Esophagus muscularis mucosa (tissue), 4 donors: ENCODE measurements at regions not wholly inside any gene's neighbourhood (a gene's known extent, or its start where the extent isn't known, plus 50 kb on each side); places are given as distances from the start of the nearest gene placed in this dataset.

Experiments used
- CTCF ChIP-seq, 3 experiments: fragments of 200-600 bp in 2 of 3; fragments of 450-650 bp in 1 of 3; sonication (generic) in 2 of 3; IDR thresholded peaks; one replicate each; pipeline ENCODE4 v1.5.1; 2017 to 2019; ENCODE audit warnings: antibody characterized with exemption in 3 of 3, mild to moderate bottlenecking in 2 of 3, moderate library complexity in 1 of 3
- EP300 ChIP-seq: sonication (generic); formaldehyde crosslinking; IDR thresholded peaks from one replicate; pipeline ENCODE4 v1.6.1; 2017; ENCODE audit warnings: antibody characterized with exemption
- POLR2A ChIP-seq: fragments of 450-650 bp; IDR thresholded peaks from one replicate; pipeline ENCODE4 v1.6.1; 2017; ENCODE audit warnings: antibody characterized with exemption, moderate library complexity, mild to moderate bottlenecking, low read depth
- POLR2AphosphoS5 ChIP-seq, 2 donors: sonication (generic); formaldehyde crosslinking; IDR thresholded peaks; one replicate each; pipeline ENCODE4 v1.6.1; 2017; ENCODE audit warnings: antibody characterized with exemption in 2 of 2

- no peak for TF ChIP-seq CTCF (IDR thresholded peaks at IDR 0.05)
- no peak for TF ChIP-seq POLR2A
- no peak for TF ChIP-seq POLR2AphosphoS5 (IDR thresholded peaks at IDR 0.05)
- no peak for TF ChIP-seq EP300
Measured at GRCh38 chr3:181614878-181615277, 96.8 kb upstream of the SOX2 start.
